Hypothalamus (tissue), 51 donors: ENCODE measurements at regions not wholly inside any gene's neighbourhood (a gene's known extent, or its start where the extent isn't known, plus 50 kb on each side); places are given as distances from the start of the nearest gene placed in this dataset.

Source experiments
- DNase-seq, 51 donors: peaks; one replicate each; lab custom pipeline; 2025; lab: John Stamatoyannopoulos, UW

GRCh38 chr6:24987446-24988115 is 51.8 kb upstream of the RIPOR2 start:
- DNase-seq = no peak

DNA sequence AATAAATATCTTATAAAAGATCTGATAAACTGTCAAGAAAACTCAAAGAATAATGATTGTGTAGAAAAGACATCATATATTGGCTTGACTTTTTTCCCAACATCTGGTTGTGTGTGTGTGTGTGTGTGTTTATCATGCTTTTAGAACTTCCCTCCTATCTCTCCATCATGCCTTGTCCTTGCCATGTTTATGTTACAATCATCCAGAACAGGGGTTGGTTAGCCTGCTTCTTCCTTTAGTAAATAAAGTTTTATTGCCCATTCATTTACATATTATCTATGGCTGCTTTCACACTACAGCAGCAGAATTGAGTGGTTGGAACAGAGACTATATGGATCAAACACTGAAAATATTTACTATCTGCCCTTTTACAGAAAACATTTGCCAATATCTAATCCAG is 52.8 kb upstream of the RIPOR2 start:
- DNase-seq = no peak

- DNase-seq = no peak
Observed at GRCh38 chr6:24990236-24990845, 54.6 kb upstream of the RIPOR2 start.

- DNase-seq = no peak
Observed at GRCh38 chr6:24990944-24991809, 55.4 kb upstream of the RIPOR2 start.

DNA sequence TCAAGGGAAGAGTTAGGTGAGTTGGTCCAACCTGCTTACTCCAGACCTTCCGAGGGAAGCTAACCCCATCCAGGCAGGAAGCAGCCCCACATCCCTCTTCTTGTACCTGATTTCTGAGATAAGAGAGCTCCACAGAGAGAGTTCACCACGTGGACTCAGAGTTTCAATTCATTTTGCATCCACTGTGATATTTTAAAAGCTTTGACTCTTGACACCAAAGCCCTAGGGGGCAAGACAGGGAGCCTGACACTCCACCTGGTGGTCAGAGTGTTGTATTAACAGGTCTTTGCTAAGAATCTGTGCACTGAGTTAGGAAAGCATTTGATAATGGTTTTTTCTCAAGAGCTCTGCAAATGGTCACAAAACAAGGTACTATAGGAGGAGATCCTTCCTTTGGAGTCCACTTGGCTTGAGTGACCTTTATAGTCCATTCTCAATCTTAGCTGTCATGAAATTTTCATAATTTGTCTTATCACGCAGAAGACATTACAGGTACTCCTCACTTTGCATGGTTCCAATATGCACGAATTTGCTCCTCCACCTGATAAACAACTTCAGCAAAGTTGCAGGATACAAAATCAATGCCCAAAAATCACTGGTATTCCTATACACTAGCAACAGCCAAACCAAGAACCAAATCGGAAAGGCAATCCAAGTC is 56.2 kb upstream of the RIPOR2 start:
- DNase-seq = peak in 4 of 51 donors; percentile 2 to 24 (median 8)

GRCh38 chr6:24994812-24995211 is 59.1 kb upstream of the RIPOR2 start:
- no peak for DNase-seq

DNA sequence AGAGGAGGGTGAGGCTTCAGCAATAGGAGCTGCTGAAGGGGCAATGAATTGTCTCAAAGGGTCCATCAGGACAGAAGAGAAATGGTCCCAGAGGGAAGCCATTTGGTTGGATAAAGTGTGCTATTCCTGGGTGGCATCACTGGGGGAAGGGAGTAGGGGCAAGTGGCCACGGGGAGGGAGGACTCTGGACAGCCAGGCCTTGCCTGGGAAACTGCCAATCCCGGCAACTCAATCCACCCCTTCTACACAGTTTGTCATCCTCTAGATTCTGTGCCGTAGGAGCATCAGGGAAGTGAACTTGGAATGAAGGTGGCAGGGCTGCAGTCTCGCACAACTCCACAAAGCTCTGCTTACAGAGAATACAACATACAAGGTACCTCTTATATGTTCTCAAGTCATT is 59.5 kb upstream of the RIPOR2 start:
- no peak for DNase-seq

GRCh38 chr6:24996269-24996836 is 60.6 kb upstream of the RIPOR2 start:
- DNase-seq = no peak

GRCh38 chr6:24997231-24997630 is 61.5 kb upstream of the RIPOR2 start:
- DNase-seq = no peak

- DNase-seq = no peak
Observed at GRCh38 chr6:24997905-24998304, 62.1 kb upstream of the RIPOR2 start.

DNA sequence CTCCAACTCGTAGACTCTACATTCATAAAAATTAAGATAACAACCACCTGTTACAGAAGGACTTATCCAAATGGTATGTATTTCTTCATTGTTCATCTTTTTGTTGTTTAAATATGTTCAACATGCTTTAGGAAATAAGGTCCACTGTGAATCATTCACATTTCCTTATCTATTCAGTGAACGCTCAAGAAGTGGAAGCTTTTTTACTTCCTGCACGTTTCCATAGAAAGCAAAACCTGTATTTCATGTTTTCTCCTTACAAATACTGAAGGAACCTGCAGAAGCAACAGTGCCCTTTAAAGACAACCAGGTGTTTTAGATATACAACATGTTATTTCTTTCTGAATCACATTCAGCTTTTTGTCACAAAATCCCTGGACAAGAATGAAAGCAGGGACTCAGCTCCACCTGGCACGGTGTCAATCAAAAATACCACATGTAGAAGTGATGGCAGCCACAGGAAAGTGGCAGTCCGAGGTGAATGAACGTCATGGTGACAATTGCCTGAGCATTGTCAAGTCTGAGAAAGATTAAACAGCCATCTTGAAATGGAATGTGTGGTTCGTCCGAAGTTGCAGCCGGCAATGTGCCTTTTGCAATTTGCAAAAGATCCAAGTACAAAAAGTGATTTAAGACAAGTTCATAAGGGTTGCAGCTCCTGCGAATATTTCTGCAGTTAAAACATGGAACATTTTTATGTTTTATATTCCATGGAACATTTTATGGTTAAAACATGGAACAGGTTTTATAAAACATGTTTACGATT is 66.7 kb upstream of the RIPOR2 start:
- no peak for DNase-seq

DNA sequence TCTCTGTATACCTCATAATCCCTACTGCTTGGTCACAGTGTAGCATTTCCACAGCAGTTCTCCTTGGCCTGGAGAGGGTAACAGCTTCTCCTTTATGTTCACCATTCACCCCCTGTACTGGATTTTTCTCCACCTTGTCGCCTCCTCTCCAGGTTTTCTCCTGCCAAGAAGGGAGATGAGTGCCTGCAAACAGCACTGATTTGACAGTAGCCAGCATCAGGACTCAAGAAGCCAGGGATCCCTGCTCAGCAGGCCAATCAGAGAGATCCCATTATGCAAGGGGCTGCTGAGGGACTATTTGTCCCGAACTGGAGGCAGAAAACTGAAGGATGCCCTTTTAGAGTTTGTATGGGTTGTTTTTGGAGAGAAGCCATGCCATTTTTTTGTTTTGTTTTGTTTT is 68.6 kb upstream of the RIPOR2 start:
- no peak for DNase-seq

DNA sequence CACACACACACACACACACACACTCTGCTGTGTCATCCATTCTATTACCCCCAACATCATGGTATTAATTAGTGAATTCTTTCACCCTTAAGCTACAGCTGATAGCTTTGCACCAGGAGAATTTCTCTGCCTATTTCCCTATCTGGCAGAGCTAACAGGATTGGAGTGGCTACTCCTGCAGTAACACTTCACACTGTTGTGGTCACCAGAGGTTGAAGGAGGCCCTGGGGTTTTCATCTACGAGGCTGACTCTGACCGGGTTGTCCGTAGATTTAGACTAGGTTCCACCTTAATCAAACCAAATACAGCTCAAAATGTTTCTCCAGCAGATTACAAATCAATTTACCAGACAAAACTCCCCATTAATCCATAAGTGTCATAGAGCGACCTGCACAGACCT is 69.2 kb upstream of the RIPOR2 start:
- DNase-seq = no peak

DNA sequence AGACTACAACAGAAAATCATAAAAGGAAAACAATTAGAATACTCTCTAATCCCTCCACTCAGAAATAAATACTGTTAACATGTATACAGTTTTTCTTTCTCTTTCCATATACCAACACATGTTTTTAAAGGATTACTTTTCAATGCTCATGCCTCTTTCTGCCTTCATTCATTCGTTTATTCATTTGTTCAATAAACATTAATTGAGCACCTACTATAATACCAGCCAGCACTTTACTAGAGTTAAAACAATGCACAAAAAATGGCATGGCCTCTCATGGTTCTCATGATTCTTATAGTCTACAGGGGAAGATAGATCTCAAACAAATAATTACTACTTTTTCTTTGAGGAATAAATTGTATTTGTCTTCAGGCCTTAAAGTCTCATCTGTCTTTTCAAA is 70.3 kb upstream of the RIPOR2 start:
- DNase-seq = no peak

GRCh38 chr6:25006565-25007001 is 70.8 kb upstream of the RIPOR2 start:
- peak in 19 of 51 donors; percentile 7 to 71 (median 22) for DNase-seq

GRCh38 chr6:25007269-25007699 is 71.5 kb upstream of the RIPOR2 start:
- DNase-seq = no peak

DNA sequence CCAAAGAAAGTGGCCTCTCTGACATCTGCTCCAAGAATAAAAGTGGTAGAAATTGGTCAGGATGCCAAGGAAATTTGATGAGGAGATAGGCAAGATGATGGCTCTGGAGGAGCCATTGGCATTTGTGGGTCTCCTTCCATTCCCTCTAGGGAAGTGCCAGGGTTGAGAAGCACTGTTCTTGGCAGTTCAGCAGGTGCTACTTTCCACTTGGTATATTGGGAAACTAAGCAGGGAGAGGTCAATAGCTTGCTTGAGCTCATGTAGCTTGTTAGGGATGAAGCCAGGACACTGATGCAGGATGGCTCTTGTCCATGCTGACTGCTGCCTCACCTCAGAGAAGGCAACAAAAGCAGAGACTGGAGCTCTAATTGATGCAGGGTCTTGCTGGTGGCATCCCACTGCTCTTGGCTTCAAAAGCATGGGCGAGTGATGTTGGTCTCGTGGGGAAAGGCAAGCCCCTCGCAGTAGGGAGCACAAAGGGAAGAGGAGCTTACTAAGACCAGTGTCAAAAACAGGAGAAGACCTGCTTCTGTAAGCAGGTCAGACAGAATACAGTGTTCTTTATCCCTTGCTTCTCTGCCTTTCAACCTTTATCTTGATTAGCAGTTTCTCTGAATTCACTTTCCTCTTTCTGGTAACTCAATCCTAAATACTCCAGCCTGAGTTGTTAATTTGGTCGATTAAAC is 73.1 kb upstream of the RIPOR2 start:
- DNase-seq = no peak

- DNase-seq = no peak
Observed at GRCh38 chr6:25009393-25009710, 73.6 kb upstream of the RIPOR2 start.

DNA sequence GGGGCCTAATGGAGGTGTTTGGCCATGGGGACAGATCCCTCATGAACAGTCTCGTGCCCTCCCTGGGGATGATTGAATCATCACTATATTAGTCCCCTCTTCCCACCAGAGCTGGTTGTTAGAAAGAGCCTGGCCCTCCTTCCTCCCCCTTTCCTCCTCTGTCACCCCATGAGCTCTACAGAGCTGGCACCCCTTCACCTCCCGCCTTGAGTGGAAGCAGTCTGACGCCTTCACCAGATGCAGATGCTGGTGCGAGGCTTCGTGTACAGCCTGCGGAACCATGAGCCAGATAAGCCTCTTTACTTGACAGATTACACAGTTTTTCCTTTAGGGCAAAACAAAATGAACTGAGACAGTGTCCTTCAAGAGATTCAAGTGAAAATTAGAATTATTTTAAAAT is 74.4 kb upstream of the RIPOR2 start:
- DNase-seq = no peak
